ENCODE measurements at regions not wholly inside any gene's neighbourhood (a gene's known extent, or its start where the extent isn't known, plus 50 kb on each side); places are given as distances from the start of the nearest gene placed in this dataset.

DNA sequence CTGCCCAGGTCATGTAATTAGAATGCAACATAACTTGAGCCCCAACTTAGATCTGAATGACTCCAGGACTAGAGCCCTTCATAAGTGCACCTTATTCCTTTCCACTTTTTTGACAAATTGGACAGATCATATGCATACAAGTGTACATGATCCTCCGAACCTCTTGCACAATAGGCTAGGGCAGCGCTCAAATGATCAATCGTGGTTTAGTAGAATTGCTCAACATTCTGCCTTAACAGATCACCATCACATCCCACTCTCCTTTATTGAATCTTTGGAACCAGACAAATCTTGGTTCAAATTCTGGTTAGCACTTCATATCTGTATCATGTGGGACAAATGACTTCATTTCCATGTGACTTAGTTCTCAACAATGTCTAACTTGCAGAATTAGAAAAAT is 106.8 kb upstream of the CDIN1 start:
- TF ChIP-seq, protein P1, sequence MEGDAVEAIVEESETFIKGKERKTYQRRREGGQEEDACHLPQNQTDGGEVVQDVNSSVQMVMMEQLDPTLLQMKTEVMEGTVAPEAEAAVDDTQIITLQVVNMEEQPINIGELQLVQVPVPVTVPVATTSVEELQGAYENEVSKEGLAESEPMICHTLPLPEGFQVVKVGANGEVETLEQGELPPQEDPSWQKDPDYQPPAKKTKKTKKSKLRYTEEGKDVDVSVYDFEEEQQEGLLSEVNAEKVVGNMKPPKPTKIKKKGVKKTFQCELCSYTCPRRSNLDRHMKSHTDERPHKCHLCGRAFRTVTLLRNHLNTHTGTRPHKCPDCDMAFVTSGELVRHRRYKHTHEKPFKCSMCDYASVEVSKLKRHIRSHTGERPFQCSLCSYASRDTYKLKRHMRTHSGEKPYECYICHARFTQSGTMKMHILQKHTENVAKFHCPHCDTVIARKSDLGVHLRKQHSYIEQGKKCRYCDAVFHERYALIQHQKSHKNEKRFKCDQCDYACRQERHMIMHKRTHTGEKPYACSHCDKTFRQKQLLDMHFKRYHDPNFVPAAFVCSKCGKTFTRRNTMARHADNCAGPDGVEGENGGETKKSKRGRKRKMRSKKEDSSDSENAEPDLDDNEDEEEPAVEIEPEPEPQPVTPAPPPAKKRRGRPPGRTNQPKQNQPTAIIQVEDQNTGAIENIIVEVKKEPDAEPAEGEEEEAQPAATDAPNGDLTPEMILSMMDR (IDR thresholded peaks at IDR 0.05), result no peak
- no peak for TF ChIP-seq ZFX (IDR thresholded peaks at IDR 0.05; ENCODE audit: borderline replicate concordance)

Data from 22Rv1 (cell line).